NT2/D1 (cell line): ENCODE measurements at regions not wholly inside any gene's neighbourhood (a gene's known extent, or its start where the extent isn't known, plus 50 kb on each side); places are given as distances from the start of the nearest gene placed in this dataset.
"Not testable (repeated sequence)": the region's sequence is repeated elsewhere in the genome, so short reads cannot be mapped to it uniquely, and the experiment has no call there.

Experiments used
- SUZ12 ChIP-seq: IDR thresholded peaks from 2 replicates; pipeline ENCODE4 v1.6.1; 2011; ENCODE audit not compliant: insufficient read length, insufficient read depth; ENCODE audit errors: extremely low read depth
- YY1 ChIP-seq: IDR thresholded peaks from 2 replicates; pipeline ENCODE4 v1.6.1; 2011; ENCODE audit not compliant: insufficient read length, insufficient read depth
- ZNF274 ChIP-seq: IDR thresholded peaks from 2 replicates; pipeline ENCODE4 v1.6.1; 2011; ENCODE audit warnings: mild to moderate bottlenecking, low read depth, low read length

GRCh38 chr4:186363038-186363437 is 97.0 kb downstream of the F11 start:
- TF ChIP-seq YY1, ZNF274, SUZ12: not testable (repeated sequence)
